Trophoblast cell (in vitro differentiated cells and primary cell): ENCODE measurements at regions not wholly inside any gene's neighbourhood (a gene's known extent, or its start where the extent isn't known, plus 50 kb on each side); places are given as distances from the start of the nearest gene placed in this dataset.

Experiments used
- DNase-seq, 2 donors: peaks; one replicate each; pipeline ENCODE4 v3.0.0-alpha.2; 2016
- H2AFZ ChIP-seq: 2 replicates; pipeline ENCODE4 v1.6.1; 2013; ENCODE audit warnings: low read length, moderate library complexity, mild to moderate bottlenecking; ENCODE audit not compliant: insufficient read depth, poor library complexity
- H2AK5ac ChIP-seq: 2 replicates; pipeline ENCODE4 v1.6.1; 2013; ENCODE audit warnings: mild to moderate bottlenecking, low read length
- H2BK120ac ChIP-seq: 2 replicates; pipeline ENCODE4 v1.6.1; 2013; ENCODE audit warnings: low read length, mild to moderate bottlenecking, moderate library complexity; ENCODE audit not compliant: insufficient read depth, poor library complexity
- H2BK12ac ChIP-seq: 2 replicates; pipeline ENCODE4 v1.6.1; 2013; ENCODE audit warnings: mild to moderate bottlenecking, low read length, moderate library complexity
- H2BK5ac ChIP-seq: 2 replicates; pipeline ENCODE4 v1.6.1; 2013; ENCODE audit warnings: low read length, low read depth, moderate library complexity, mild to moderate bottlenecking; ENCODE audit not compliant: poor library complexity
- H3K14ac ChIP-seq: 2 replicates; pipeline ENCODE4 v1.6.1; 2013; ENCODE audit warnings: mild to moderate bottlenecking, low read length
- H3K18ac ChIP-seq: 2 replicates; pipeline ENCODE4 v1.6.1; 2013; ENCODE audit warnings: mild to moderate bottlenecking, low read length
- H3K23ac ChIP-seq: 2 replicates; pipeline ENCODE4 v1.6.1; 2013; ENCODE audit warnings: low read length
- H3K27ac ChIP-seq: 2 replicates; pipeline ENCODE4 v1.5.1; 2013; ENCODE audit warnings: low read depth, mild to moderate bottlenecking, inconsistent platforms, low read length, moderate library complexity
- H3K27me3 ChIP-seq: 2 replicates; pipeline ENCODE4 v1.6.1; 2013; ENCODE audit warnings: inconsistent platforms, mild to moderate bottlenecking, low read length, moderate library complexity; ENCODE audit not compliant: insufficient read depth
- H3K36me3 ChIP-seq, 2 experiments: 1 replicate in 1 of 2; 2 replicates in 1 of 2; pipeline ENCODE4 v1.6.1; 2013; ENCODE audit warnings: low read length in 2 of 2, mild to moderate bottlenecking in 2 of 2, moderate library complexity in 1 of 2; ENCODE audit not compliant: insufficient read depth in 2 of 2, control insufficient read depth in 1 of 2
- H3K4ac ChIP-seq: 2 replicates; pipeline ENCODE4 v1.6.1; 2013; ENCODE audit warnings: low read depth, mild to moderate bottlenecking, low read length, moderate library complexity
- H3K4me1 ChIP-seq, 2 experiments: 1 replicate in 1 of 2; 2 replicates in 1 of 2; pipeline ENCODE4 v1.6.1; 2013; ENCODE audit warnings: low read length in 2 of 2, mild to moderate bottlenecking in 2 of 2, moderate library complexity in 1 of 2; ENCODE audit not compliant: insufficient read depth in 2 of 2, control insufficient read depth in 1 of 2
- H3K4me2 ChIP-seq: 2 replicates; pipeline ENCODE4 v1.6.1; 2013; ENCODE audit warnings: inconsistent platforms, mild to moderate bottlenecking, low read length, moderate library complexity
- H3K4me3 ChIP-seq: 2 replicates; pipeline ENCODE4 v1.5.1; 2013; ENCODE audit warnings: mild to moderate bottlenecking, low read depth, low read length, inconsistent platforms
- H3K79me1 ChIP-seq: one replicate; pipeline ENCODE4 v1.6.1; 2013; ENCODE audit warnings: low read length
- H3K79me2 ChIP-seq: 2 replicates; pipeline ENCODE4 v1.6.1; 2013; ENCODE audit warnings: low read length, mild to moderate bottlenecking; ENCODE audit not compliant: control insufficient read depth, insufficient read depth, poor library complexity
- H3K9ac ChIP-seq: 2 replicates; pipeline ENCODE4 v1.6.1; 2013; ENCODE audit warnings: mild to moderate bottlenecking, low read length
- H3K9me3 ChIP-seq: 2 replicates; pipeline ENCODE4 v1.6.1; 2013; ENCODE audit warnings: low read depth, mild to moderate bottlenecking, control low read depth, inconsistent platforms, low read length; ENCODE audit not compliant: insufficient read depth
- H4K12ac ChIP-seq: 2 replicates; pipeline ENCODE4 v1.6.1; 2013; ENCODE audit warnings: low read depth, mild to moderate bottlenecking, low read length, moderate library complexity
- H4K8ac ChIP-seq: 2 replicates; pipeline ENCODE4 v1.6.1; 2013; ENCODE audit warnings: low read depth, mild to moderate bottlenecking, low read length, moderate library complexity
- H4K91ac ChIP-seq: one replicate; pipeline ENCODE4 v1.6.1; 2013; ENCODE audit warnings: low read depth, mild to moderate bottlenecking, low read length, moderate library complexity
- WGBS: extraction: QIAGEN DNeasy Blood & Tissue Kit; methylation state at CpG from one replicate; pipeline ENCODE4 v1.1.7; 2013; ENCODE audit warnings: missing lambda C conversion rate; ENCODE audit not compliant: insufficient read length, insufficient coverage; ENCODE audit errors: extremely low coverage; 5-methylcytosine and 5-hydroxymethylcytosine counted together

- no peaks in the 10 kb centered on the region for H3K4me1 ChIP-seq
- no peak overlapping the region for H2BK12ac ChIP-seq
- no peak overlapping the region for H4K8ac ChIP-seq
- H3K36me3 ChIP-seq = no peaks in the 10 kb centered on the region
- H3K79me2 ChIP-seq = no peaks in the 10 kb centered on the region
- no peak for DNase-seq
- no peak overlapping the region for H3K9ac ChIP-seq
- no peaks in the 10 kb centered on the region for H3K9me3 ChIP-seq
- H2BK120ac ChIP-seq = no peak overlapping the region
- H3K4me3 ChIP-seq = no peak overlapping the region
- H3K23ac ChIP-seq = no peak overlapping the region
- H2AK5ac ChIP-seq = no peak overlapping the region
- no peak overlapping the region for H2BK5ac ChIP-seq
- H3K4me2 ChIP-seq = no peak overlapping the region
- H3K18ac ChIP-seq = no peak overlapping the region
- H3K14ac ChIP-seq = no peak overlapping the region
- no peaks in the 10 kb centered on the region for H3K79me1 ChIP-seq
- no CpG with 5 or more reads among the region's 2 CpGs for WGBS
- H3K27me3 ChIP-seq = no peaks in the 10 kb centered on the region
- no peak overlapping the region for H4K91ac ChIP-seq
- H3K27ac ChIP-seq = no peak overlapping the region
- no peak overlapping the region for H4K12ac ChIP-seq
- H3K4ac ChIP-seq = no peak overlapping the region
- no peak overlapping the region for H2AFZ ChIP-seq
Measured at GRCh38 chr2:116879650-116880160, 934.8 kb upstream of the DDX18 start.

GRCh38 chr2:116891191-116891590, 923.3 kb upstream of the DDX18 start:
- H3K27me3 ChIP-seq = no peaks in the 10 kb centered on the region
- H3K9ac ChIP-seq = no peak overlapping the region
- no peak overlapping the region for H3K23ac ChIP-seq
- no CpG with 5 or more reads among the region's 1 CpG for WGBS
- peaks cover 0 to 3% of the 10 kb centered on the region in 2 experiments for H3K36me3 ChIP-seq
- H3K79me1 ChIP-seq = no peaks in the 10 kb centered on the region
- no peak overlapping the region for H2AK5ac ChIP-seq
- H3K79me2 ChIP-seq = no peaks in the 10 kb centered on the region
- no peak overlapping the region for H2BK120ac ChIP-seq
- no peak overlapping the region for H4K8ac ChIP-seq
- no peak overlapping the region for H3K4me3 ChIP-seq
- H4K12ac ChIP-seq = no peak overlapping the region
- H3K9me3 ChIP-seq = peaks cover 6% of the 10 kb centered on the region
- no peak overlapping the region for H3K18ac ChIP-seq
- H3K4me2 ChIP-seq = no peak overlapping the region
- DNase-seq = no peak
- no peak overlapping the region for H3K14ac ChIP-seq
- no peaks in the 10 kb centered on the region for H3K4me1 ChIP-seq
- no peak overlapping the region for H4K91ac ChIP-seq
- H3K27ac ChIP-seq = no peak overlapping the region
- no peak overlapping the region for H2AFZ ChIP-seq
- H3K4ac ChIP-seq = no peak overlapping the region
- no peak overlapping the region for H2BK12ac ChIP-seq
- H2BK5ac ChIP-seq = no peak overlapping the region

DNA sequence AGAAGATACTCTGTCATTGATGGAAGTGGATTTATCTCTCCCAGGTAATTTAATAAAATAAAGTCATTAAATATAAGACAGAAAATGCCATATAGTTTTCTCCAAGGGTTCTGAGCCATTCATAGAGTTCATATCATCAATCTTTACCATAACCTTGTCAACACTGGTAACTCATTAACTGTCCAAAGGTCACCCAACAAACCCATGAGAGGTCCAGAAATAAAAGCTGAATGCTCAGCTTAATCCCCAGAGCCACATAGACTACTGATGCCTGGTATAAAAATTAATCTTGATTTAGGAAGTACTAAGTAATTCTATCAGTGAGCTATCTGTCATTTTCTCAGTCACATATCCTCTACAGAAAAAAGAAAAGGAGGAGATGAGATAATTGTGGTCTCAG, 903.0 kb upstream of the DDX18 start:
- H3K79me1 ChIP-seq = no peaks in the 10 kb centered on the region
- H3K27ac ChIP-seq = no peak overlapping the region
- H4K8ac ChIP-seq = no peak overlapping the region
- H3K4me3 ChIP-seq = no peak overlapping the region
- H3K36me3 ChIP-seq = no peaks in the 10 kb centered on the region
- H3K4me1 ChIP-seq = no peaks in the 10 kb centered on the region
- no peak overlapping the region for H4K12ac ChIP-seq
- H2BK12ac ChIP-seq = no peak overlapping the region
- no peak overlapping the region for H2BK120ac ChIP-seq
- H3K18ac ChIP-seq = no peak overlapping the region
- H3K27me3 ChIP-seq = no peaks in the 10 kb centered on the region
- H2AK5ac ChIP-seq = no peak overlapping the region
- H3K9me3 ChIP-seq = no peaks in the 10 kb centered on the region
- H3K9ac ChIP-seq = no peak overlapping the region
- H4K91ac ChIP-seq = no peak overlapping the region
- H3K14ac ChIP-seq = no peak overlapping the region
- DNase-seq = no peak
- H2BK5ac ChIP-seq = no peak overlapping the region
- no peak overlapping the region for H3K23ac ChIP-seq
- no peak overlapping the region for H3K4ac ChIP-seq
- H3K4me2 ChIP-seq = no peak overlapping the region
- no peaks in the 10 kb centered on the region for H3K79me2 ChIP-seq
- H2AFZ ChIP-seq = no peak overlapping the region

DNA sequence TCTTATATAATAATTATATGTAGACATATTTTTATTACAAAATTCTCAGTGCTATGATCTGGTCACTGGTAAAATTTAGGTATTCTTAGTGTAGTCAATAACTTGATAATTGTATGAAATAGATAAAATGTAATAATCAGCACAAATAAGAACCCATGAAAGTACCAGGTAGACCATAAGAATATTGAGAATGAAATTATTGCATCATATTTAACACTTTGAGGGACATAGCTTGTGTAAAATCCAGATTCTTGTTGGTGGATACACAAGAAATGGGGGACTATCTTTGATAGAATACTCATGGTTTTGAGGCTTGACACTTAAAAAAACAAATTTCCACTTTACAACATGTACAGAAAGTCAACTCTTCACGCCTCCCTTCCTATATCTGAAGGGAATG, 898.8 kb upstream of the DDX18 start:
- H2AFZ ChIP-seq = no peak overlapping the region
- WGBS = no CpG with 5 or more reads among the region's 1 CpG
- H4K8ac ChIP-seq = no peak overlapping the region
- H4K91ac ChIP-seq = no peak overlapping the region
- H3K23ac ChIP-seq = no peak overlapping the region
- H3K18ac ChIP-seq = no peak overlapping the region
- no peak overlapping the region for H3K9ac ChIP-seq
- H3K4me3 ChIP-seq = no peak overlapping the region
- no peaks in the 10 kb centered on the region for H3K36me3 ChIP-seq
- DNase-seq = no peak
- no peak overlapping the region for H3K27ac ChIP-seq
- no peak overlapping the region for H2BK12ac ChIP-seq
- H3K79me1 ChIP-seq = no peaks in the 10 kb centered on the region
- no peak overlapping the region for H4K12ac ChIP-seq
- no peak overlapping the region for H2BK5ac ChIP-seq
- no peak overlapping the region for H2AK5ac ChIP-seq
- H3K4ac ChIP-seq = no peak overlapping the region
- H3K79me2 ChIP-seq = no peaks in the 10 kb centered on the region
- H3K14ac ChIP-seq = no peak overlapping the region
- no peak overlapping the region for H2BK120ac ChIP-seq
- no peaks in the 10 kb centered on the region for H3K9me3 ChIP-seq
- H3K4me1 ChIP-seq = no peaks in the 10 kb centered on the region
- H3K4me2 ChIP-seq = no peak overlapping the region
- H3K27me3 ChIP-seq = no peaks in the 10 kb centered on the region
